Brain microvascular endothelial cell (primary cell): ENCODE measurements at regions not wholly inside any gene's neighbourhood (a gene's known extent, or its start where the extent isn't known, plus 50 kb on each side); places are given as distances from the start of the nearest gene placed in this dataset.

ENCODE experiments used
- DNase-seq: peaks from one replicate; pipeline ENCODE4 v3.0.0-alpha.2; 2020
- H3K27ac ChIP-seq: fragments of 250-450 bp; sonication (Bioruptor Pico); 2 replicates; pipeline ENCODE4 v1.5.1; 2020; ENCODE audit warnings: mild to moderate bottlenecking, moderate library complexity
- H3K27me3 ChIP-seq: fragments of 250-450 bp; sonication (Bioruptor Pico); replicated peaks from 2 replicates; pipeline ENCODE4 v1.5.1; 2020; ENCODE audit warnings: mild to moderate bottlenecking
- H3K36me3 ChIP-seq: fragments of 250-450 bp; sonication (Bioruptor Pico); replicated peaks from 2 replicates; pipeline ENCODE4 v1.5.1; 2020; ENCODE audit warnings: mild to moderate bottlenecking
- H3K4me3 ChIP-seq: 2 replicates; pipeline ENCODE4 v1.5.1; 2011; ENCODE audit warnings: low read depth, mild to moderate bottlenecking, control low read depth, low read length, moderate library complexity
- CTCF ChIP-seq: IDR thresholded peaks from 2 replicates; pipeline ENCODE4 v1.5.1; 2011; ENCODE audit warnings: low read depth, mild to moderate bottlenecking, moderate library complexity, low read length, control low read depth, inconsistent platforms; ENCODE audit errors: missing control alignments
- in situ Hi-C: cut with HindIII; loops from 2 replicates; pipeline ENCODE4 v1.10.0; 2017; ENCODE audit warnings: low sequenced_read_pairs, low pct_ligation_motif_present

- no peaks in the 10 kb centered on the region for H3K27me3 ChIP-seq
- H3K36me3 ChIP-seq, result no peaks in the 10 kb centered on the region
- no peak overlapping the region for H3K27ac ChIP-seq
- no peak overlapping the region for H3K4me3 ChIP-seq
- in situ Hi-C loops, result no loop called here
- TF ChIP-seq CTCF, result no peak
- no peak for DNase-seq
Measured at GRCh38 chr1:38173848-38174247, 127.3 kb upstream of the POU3F1 start.

- no peak overlapping the region for H3K27ac ChIP-seq
- in situ Hi-C loops, result no loop called here
Measured at GRCh38 chr1:38173157-38173831, 126.7 kb upstream of the POU3F1 start.

GRCh38 chr1:38169121-38169520, 122.5 kb upstream of the POU3F1 start:
- DNase-seq, result no peak
- no peak overlapping the region for H3K4me3 ChIP-seq
- TF ChIP-seq CTCF, result no peak
- no peaks in the 10 kb centered on the region for H3K36me3 ChIP-seq
- no peaks in the 10 kb centered on the region for H3K27me3 ChIP-seq
- no peak overlapping the region for H3K27ac ChIP-seq
- in situ Hi-C loops, result no loop called here

More at GRCh38 chr1:38173157-38173831, 126.7 kb upstream of the POU3F1 start:
- Histone ChIP-seq H3K36me3 (no peaks in the 10 kb centered on the region), H3K4me3 (no peak overlapping the region), H3K27me3 (no peaks in the 10 kb centered on the region)
- no peak for DNase-seq
- no peak for TF ChIP-seq CTCF

- no peak for DNase-seq
- Histone ChIP-seq H3K27ac (no peak overlapping the region), H3K36me3 (no peaks in the 10 kb centered on the region), H3K4me3 (no peak overlapping the region), H3K27me3 (no peaks in the 10 kb centered on the region)
- no peak for TF ChIP-seq CTCF
- in situ Hi-C loops, result no loop called here
Measured at GRCh38 chr1:38168365-38168764, 121.8 kb upstream of the POU3F1 start.

- Histone ChIP-seq H3K27me3 (no peaks in the 10 kb centered on the region), H3K4me3 (no peak overlapping the region), H3K27ac (no peak overlapping the region), H3K36me3 (no peaks in the 10 kb centered on the region)
- TF ChIP-seq CTCF, result no peak
- in situ Hi-C loops, result no loop called here
- no peak for DNase-seq
Measured at GRCh38 chr1:38166461-38166860, 119.9 kb upstream of the POU3F1 start.
